Stimulated activated CD8-positive, alpha-beta memory T cell treated with anti-CD3 and anti-CD28 coated beads, Interleukin-7, amount 100 ng/mL, for 48 hours (primary cell): ENCODE measurements at regions not wholly inside any gene's neighbourhood (a gene's known extent, or its start where the extent isn't known, plus 50 kb on each side); places are given as distances from the start of the nearest gene placed in this dataset.
"Not testable (repeated sequence)": the region's sequence is repeated elsewhere in the genome, so short reads cannot be mapped to it uniquely, and the experiment has no call there.

Experiments
- DNase-seq, 2 donors: peaks; one replicate each; pipeline ENCODE4 v3.0.0-alpha.2; 2020; ENCODE audit warnings: low read depth in 1 of 2; ENCODE audit errors: extremely low read depth in 1 of 2

- no peak for DNase-seq
Measured at GRCh38 chr18:78784861-78785260, 194.8 kb upstream of the SALL3 start.

- DNase-seq = no peak
Measured at GRCh38 chr18:78785706-78786105, 193.9 kb upstream of the SALL3 start.

- DNase-seq = no peak
Measured at GRCh38 chr18:78786776-78787175, 192.8 kb upstream of the SALL3 start.

GRCh38 chr18:78787751-78788150 is 191.9 kb upstream of the SALL3 start:
- DNase-seq = no peak

GRCh38 chr18:78788161-78788560 is 191.5 kb upstream of the SALL3 start:
- no peak for DNase-seq

GRCh38 chr18:78789850-78790249 is 189.8 kb upstream of the SALL3 start:
- no peak for DNase-seq

- no peak for DNase-seq
Measured at GRCh38 chr18:78790511-78790910, 189.1 kb upstream of the SALL3 start.

- DNase-seq = no peak
Measured at GRCh38 chr18:78790960-78791359, 188.7 kb upstream of the SALL3 start.

GRCh38 chr18:78792094-78792493 is 187.5 kb upstream of the SALL3 start:
- DNase-seq = no peak

GRCh38 chr18:78792736-78793135 is 186.9 kb upstream of the SALL3 start:
- no peak for DNase-seq

GRCh38 chr18:78793313-78794070 is 186.1 kb upstream of the SALL3 start:
- no peak for DNase-seq

- no peak for DNase-seq
Measured at GRCh38 chr18:78794071-78794430, 185.6 kb upstream of the SALL3 start.

- DNase-seq = no peak
Measured at GRCh38 chr18:78796693-78797455, 182.7 kb upstream of the SALL3 start.

GRCh38 chr18:78797499-78797898 is 182.1 kb upstream of the SALL3 start:
- DNase-seq = no peak

GRCh38 chr18:78798402-78799175 is 181.0 kb upstream of the SALL3 start:
- no peak for DNase-seq

- no peak for DNase-seq
Measured at GRCh38 chr18:78799382-78800089, 180.1 kb upstream of the SALL3 start.

GRCh38 chr18:78800102-78800851 is 179.3 kb upstream of the SALL3 start:
- DNase-seq = not testable (repeated sequence)

GRCh38 chr18:78801011-78801410 is 178.6 kb upstream of the SALL3 start:
- no peak for DNase-seq

GRCh38 chr18:78803104-78803503 is 176.5 kb upstream of the SALL3 start:
- DNase-seq = no peak
